ENCODE measurements at regions not wholly inside any gene's neighbourhood (a gene's known extent, or its start where the extent isn't known, plus 50 kb on each side); places are given as distances from the start of the nearest gene placed in this dataset.
"Not testable (repeated sequence)": the region's sequence is repeated elsewhere in the genome, so short reads cannot be mapped to it uniquely, and the experiment has no call there.

DNA sequence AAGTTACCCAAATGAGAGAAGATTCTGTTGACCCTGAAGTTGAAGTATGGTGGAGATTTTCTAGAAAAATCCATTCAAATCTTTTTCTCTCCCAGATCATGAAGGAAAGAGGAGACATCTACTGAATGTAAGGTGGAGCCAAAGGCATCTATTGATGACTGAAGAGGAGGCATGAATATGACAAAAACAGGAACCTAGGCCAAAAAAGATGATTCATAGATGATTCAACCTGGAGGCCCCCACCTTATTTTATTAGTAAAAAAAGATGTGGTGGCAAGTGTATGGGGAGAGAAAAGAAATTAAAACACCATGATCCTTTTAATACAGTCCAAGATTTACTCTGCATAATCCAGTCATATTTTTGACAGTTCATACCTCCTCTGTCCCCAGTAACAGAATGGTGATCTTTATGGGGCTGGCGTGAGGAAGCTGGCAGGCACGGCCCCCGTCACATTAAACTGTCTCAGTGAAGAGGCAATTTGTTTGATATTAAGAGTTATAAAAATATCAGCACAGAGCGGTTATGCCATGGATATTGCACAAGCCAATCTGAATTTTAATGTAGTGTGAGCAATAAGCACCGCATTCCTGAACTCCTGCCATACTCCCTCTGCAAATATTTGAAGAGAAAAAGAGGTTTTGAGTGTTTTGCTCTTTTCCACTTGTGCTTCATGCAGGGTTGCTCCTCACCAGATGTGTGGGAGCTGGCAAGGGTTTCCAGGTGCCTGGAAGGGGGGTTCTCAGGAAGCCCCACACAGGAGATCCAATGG lies 94.4 kb downstream of the TRIM43 start:
- not testable (repeated sequence) for DNase-seq (ENCODE audit: low spot score)

DNA sequence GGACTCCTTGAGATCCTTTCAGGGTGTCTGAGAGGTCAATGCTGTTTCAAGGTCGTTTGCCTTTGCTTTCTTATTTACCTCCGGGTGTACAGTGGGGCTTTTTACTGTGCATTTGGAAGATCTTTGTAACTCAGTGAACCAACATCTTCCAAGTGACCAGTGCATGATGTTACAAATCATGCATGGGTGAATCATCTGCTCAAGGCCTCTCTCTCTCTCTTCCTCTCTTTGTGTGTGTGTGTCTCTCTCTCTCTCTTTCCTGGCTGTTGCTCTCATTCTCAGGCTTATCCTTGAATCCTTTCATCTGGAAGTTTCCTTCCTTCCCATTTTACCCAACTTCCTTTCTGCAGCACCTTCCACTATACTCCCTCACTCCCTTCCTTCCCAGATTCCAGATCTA lies 96.1 kb downstream of the TRIM43 start:
- DNase-seq (ENCODE audit: low spot score) = not testable (repeated sequence)

- DNase-seq (ENCODE audit: low spot score) = not testable (repeated sequence)
Observed at GRCh38 chr2:95691210-95691609, 99.4 kb downstream of the TRIM43 start.

DNA sequence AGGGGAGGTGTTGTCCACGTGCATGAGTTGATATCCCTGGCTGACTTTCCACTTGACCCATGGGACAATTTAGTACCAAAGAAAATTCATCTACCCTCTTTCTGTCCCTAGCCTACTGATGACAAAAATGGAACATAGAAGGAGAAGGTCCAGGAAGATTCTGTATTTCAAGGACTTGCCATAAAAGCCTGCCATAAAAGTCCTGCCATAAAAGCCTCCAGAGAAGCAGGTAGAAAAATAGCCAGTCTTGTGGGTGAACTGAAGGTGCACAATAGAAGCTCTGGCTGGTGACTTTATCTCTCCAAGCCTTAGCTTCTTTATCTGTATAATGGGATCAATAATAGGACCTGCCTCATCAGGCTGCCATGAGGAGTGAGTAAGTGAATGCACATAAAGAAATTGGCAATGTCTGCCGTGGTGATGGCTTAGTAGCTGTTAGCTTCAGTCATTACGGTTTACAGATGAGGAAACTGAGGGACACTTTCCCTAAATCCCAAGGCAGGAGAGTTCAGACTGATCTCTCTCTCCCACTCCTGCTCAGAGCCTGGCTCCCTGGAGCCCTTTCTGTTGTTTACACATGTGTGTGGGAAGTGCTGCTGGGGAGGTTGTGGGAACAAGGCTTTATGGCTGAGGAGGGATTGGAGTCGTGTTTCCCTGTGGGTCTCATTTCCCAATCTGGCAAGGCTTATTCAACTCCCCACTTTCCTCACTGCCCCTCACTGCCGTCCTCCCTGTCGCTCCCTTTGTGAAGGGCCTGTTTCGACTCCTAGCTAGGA lies 101.5 kb downstream of the TRIM43 start:
- DNase-seq (ENCODE audit: low spot score) = not testable (repeated sequence)

DNA sequence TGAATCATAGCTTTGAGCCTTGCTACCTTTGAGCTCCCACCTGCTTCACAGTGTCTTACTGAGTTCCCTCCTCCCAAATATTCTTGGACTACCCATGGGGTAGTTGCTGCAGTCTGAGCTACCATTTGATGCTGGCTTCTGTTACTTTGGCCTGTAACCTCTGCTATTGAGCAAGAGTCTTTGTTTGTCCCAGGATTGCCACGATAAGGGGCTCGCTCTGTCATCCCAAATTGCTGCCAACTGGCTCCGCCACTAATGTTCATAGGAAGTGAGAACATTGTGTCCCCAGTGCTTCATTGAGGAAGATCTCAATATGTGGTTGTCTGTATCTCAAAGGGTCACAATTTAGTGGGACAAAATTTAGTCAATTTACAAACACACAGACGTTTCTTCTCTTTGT lies 103.8 kb downstream of the TRIM43 start:
- no peak for DNase-seq (ENCODE audit: low spot score)

GRCh38 chr2:95698146-95698545 lies 106.3 kb downstream of the TRIM43 start:
- DNase-seq (ENCODE audit: low spot score) = no peak

DNA sequence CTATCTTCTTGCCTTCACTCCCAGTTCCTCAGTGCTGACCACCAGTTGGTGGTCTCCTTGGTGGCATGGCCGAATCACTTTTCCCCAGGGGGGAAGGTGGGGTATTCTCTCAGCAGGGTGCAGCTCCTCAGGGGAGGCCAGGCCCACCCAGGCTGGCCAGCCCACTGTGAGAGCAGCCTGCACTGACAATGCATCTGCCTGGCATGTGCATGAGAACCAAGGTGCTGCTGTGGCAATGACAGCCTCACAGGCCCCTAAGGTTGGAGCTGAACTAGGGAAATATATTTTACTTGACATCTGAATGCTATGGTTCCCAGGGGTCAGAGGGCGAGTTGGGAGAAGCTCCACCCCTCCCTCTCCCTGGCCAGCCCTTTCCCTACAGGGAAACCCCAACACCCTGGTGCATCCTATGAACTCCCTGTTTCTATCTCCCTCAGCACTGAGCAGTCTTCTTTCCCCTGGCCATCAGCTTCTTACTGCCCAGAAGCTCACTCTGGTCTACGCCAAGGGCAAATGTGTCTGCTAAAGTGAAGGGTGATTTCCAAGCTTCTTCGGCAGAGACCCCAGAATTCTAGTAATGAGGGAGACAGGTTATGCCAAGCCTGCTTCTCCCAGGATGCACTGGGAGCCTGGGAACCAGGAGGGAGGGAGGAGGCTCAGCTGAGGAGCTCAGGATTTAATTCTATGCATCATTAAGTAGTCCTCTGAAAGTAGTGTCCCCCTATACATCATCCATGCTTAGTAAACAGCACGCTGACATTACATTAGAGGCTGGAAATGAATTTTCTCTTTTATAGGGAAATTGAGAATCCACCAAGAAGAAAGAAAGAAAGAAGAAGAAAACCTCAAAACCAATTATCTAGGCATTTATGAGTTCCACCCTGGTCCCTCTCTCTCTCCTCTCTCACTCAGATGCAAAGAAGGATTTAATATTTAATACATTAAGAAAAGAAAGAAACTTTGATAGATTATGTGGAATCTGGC lies 107.7 kb downstream of the TRIM43 start:
- DNase-seq (ENCODE audit: low spot score) = not testable (repeated sequence)

- no peak for DNase-seq (ENCODE audit: low spot score)
Observed at GRCh38 chr2:95700519-95700918, 108.7 kb downstream of the TRIM43 start.

DNA sequence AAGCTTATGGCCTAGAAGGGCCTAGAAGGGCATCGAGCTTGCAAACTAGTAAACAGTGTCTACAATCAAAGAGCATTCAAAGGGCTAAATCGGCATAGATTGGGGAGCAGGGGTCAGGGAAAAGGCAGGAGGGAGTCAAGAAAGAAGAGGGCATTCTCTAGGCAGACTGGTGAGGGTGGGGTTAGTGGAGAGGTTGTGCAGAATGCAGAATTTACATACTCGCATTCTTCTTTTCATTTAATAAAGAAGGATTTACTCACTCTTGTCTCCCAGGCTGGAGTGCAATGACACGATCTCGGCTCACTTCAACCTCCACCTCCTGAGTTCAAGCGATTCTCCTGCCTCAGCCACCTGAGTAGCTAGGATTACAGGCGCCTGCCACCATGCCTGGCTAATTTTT lies 110.7 kb downstream of the TRIM43 start:
- no peak for DNase-seq (ENCODE audit: low spot score)

DNA sequence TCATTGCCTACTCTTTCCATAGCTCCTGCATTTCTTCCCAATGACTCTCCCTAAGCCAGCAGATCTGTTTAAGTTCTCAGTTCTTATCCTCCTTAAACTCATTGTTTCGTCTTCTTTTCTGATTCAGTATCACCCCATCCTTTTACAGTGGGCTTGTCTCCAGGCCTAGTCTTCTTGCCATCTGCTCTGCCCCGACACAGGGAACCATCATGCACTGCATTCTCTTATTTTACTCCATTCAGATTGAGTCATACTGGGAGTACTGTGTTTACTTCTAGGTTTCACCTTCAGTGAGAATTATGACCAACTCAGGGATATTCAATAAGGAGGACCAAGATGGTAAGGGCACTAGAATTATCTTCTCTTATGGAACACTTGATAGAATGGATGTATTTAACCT lies 115.4 kb downstream of the TRIM43 start:
- DNase-seq (ENCODE audit: low spot score) = not testable (repeated sequence)

GRCh38 chr2:95707837-95708236 lies 116.0 kb downstream of the TRIM43 start:
- no peak for DNase-seq (ENCODE audit: low spot score)

DNA sequence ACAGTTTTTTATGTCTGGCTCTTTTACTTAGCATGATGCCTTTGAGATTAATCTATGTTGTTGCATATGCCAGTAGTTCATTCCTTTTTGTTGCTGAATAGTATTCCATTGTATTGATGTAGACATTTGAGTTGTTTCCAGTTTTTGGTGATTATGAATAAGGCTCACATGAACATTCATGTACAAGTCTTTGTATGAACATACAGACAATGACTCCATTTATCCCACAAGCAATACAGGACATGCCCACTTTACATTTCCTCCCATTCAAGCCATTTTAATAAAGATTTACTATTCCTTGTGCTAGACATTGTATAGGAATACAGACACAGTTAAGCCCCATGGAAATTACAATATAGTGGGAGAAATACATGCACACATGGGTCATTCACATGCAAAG lies 118.0 kb downstream of the TRIM43 start:
- DNase-seq (ENCODE audit: low spot score) = no peak

- not testable (repeated sequence) for DNase-seq (ENCODE audit: low spot score)
Observed at GRCh38 chr2:95713470-95714177, 121.8 kb downstream of the TRIM43 start.

DNA sequence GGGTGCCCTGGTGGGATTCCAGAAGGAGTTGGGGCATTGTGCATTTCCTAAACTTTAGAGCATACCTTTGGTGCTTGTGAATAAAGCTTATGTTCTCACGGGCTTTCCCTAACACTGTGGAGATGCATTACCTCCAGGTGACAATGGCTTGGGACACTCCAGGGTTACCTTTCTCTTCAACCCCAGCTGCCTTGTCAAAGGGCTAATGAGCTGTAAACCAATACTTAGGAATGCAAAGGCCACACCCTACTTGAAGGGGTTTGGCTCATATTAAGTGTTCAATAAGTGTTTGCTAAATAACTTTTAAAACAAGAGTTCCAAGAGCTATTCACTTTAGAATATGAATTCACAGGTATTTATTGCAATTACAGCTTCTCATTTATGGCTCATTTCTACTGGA lies 122.6 kb downstream of the TRIM43 start:
- not testable (repeated sequence) for DNase-seq (ENCODE audit: low spot score)

DNA sequence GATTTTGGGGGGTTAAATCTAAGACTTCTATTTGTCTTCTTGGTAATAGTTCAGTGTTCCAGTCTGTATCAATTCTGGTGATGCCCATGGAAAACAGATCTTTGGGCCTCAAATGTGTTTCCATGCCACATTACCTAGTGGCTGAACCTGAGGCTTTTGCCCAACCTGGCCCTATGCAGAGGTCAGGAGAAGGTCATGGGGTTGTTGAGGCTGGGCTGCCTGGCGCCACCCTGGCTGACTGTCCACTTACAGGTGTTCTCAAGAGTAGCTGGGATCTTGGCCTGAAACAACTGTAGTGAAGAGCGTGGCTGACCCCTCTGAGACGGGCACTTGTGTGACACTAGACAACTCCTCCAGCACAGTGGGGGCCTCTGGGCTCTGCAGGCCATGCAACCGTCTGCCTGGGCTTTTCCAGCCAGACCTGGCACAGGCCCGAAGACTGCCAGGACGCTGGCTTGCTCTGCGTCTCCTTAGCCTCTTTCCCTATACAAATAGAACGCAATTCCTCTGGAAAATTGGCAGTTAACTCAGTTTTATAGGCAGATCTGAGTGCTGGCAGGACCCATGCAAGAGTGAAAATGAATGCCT lies 127.8 kb downstream of the TRIM43 start:
- no peak for DNase-seq (ENCODE audit: low spot score)

DNA sequence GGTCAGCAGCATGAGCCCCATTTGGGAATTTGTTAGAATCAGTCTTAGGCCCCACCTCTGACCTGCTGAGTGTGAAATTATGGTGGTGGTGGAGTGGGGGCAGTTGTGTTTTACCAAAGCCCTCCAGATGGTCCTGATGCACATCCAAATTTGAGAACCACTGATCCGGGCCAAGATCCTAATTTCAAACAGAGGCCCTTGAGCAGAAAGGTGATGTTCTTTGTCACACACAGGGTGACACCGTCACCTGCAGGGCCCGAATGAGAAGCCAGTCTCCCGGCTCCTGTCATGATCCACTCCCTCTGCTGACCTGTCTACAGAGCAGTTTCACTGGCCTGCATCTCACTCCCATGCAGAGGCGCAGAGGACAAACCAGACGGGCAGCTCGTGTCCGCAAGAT lies 129.9 kb downstream of the TRIM43 start:
- no peak for DNase-seq (ENCODE audit: low spot score)

- no peak for DNase-seq (ENCODE audit: low spot score)
Observed at GRCh38 chr2:95722131-95722697, 130.4 kb downstream of the TRIM43 start.

- DNase-seq (ENCODE audit: low spot score) = not testable (repeated sequence)
Observed at GRCh38 chr2:95723627-95724210, 131.9 kb downstream of the TRIM43 start.

DNA sequence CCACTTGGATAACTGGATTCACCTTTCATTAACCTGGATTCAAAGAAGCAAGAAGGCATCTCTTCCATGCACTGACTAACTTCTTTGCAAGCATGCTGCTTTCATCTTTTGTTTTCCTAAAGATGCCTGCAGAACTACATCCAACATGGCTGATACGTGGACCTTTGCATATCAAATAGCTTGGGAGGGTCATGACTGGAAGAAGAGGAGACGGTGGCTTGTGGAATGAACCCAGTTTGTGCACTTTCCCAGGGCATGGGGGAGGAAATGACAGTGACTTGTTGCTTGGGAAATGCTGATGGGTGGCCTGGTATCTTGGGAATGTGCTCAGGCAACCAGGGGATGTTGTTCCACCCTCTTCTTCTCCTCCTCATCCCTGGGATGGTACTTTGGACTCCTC lies 133.4 kb downstream of the TRIM43 start:
- not testable (repeated sequence) for DNase-seq (ENCODE audit: low spot score)

GRCh38 chr2:95725677-95726076 lies 133.9 kb downstream of the TRIM43 start:
- DNase-seq (ENCODE audit: low spot score) = not testable (repeated sequence)
